HFF-Myc (cell line): ENCODE measurements at regions not wholly inside any gene's neighbourhood (a gene's known extent, or its start where the extent isn't known, plus 50 kb on each side); places are given as distances from the start of the nearest gene placed in this dataset.

Experiments used
- DNase-seq: peaks from one replicate; pipeline ENCODE4 v3.0.0-alpha.2; 2011; ENCODE audit warnings: low read depth; ENCODE audit errors: extremely low read depth
- H3K4me3 ChIP-seq: replicated peaks from 2 replicates; pipeline ENCODE4 v1.5.1; 2011; ENCODE audit warnings: low read depth, mild to moderate bottlenecking, control low read depth, low read length
- CTCF ChIP-seq: IDR thresholded peaks from 2 replicates; pipeline ENCODE4 v1.5.1; 2012; ENCODE audit warnings: mild to moderate bottlenecking, low read depth, low read length, control low read depth; ENCODE audit errors: missing control alignments

GRCh38 chr3:174749143-174749542 lies 110.0 kb upstream of the NAALADL2 start:
- no peak for DNase-seq
- TF ChIP-seq CTCF, result no peak
- H3K4me3 ChIP-seq, result no peak overlapping the region

DNA sequence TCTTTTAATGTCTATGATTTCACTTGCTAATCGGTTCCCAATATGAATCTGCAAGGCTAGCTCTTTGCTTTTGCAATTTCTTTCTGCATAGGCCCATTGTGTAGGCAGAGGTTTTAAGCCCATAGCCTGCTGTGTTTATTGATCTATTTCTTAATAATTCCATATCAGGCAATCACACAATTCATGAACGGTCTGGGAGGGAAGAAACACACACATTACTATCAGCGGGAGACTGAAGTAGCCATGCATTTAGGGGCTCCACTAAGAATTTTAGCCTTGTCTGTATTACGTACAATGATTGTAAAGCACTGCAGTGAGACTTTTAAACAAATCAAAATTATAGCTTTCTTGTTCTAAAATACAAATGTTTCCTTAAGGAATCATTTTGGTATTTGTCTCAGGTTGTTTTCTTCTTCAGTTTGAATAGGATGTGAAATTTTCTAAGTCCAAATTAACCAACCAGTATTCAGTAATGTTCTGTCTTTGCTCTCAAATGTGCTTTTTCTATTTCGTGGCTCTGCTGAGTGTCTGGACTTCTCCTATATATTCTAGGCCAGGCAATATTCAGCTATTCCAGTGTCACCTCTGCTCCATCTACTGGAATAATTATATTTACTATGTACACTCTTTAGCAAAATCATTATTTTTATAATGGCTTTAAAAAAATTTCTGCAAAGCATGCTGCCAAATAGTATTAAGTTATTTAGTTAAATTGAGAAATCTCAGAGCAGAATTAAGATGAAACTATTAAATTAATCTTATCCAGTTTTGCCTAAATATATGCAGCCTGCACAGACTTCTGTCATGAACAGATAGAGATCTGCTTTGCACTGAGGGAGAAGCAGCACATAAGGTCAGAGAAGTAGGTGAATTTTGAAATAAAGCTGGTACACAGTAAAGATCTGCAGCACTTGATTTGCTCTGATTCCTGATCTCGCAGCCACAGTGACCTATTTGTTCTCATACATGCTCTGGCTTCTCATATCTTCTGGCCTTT lies 103.0 kb upstream of the NAALADL2 start:
- no peak overlapping the region for H3K4me3 ChIP-seq
- TF ChIP-seq CTCF, result no peak
- no peak for DNase-seq

- no peak for TF ChIP-seq CTCF
- no peak for DNase-seq
- no peak overlapping the region for H3K4me3 ChIP-seq
Observed at GRCh38 chr3:174758943-174759342, 100.2 kb upstream of the NAALADL2 start.

DNA sequence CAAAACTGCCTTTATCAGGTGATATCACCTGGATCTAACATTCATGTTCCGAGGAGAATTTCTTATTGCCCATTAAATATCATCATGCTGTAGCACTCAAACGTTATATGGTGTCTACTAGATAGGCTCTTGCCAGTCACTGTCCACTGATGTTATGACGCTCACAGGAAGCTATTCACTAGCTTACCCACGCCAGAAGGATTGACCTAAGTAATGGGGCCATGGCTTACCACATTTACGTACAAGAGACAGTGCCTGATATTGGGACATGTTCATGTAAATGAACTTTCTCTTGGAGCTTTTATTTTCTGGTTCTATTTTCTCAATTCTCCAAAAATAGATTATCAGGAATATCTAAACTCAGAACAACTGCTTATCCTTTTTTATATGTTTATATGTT lies 91.7 kb upstream of the NAALADL2 start:
- DNase-seq, result no peak
- no peak overlapping the region for H3K4me3 ChIP-seq
- TF ChIP-seq CTCF, result no peak

DNA sequence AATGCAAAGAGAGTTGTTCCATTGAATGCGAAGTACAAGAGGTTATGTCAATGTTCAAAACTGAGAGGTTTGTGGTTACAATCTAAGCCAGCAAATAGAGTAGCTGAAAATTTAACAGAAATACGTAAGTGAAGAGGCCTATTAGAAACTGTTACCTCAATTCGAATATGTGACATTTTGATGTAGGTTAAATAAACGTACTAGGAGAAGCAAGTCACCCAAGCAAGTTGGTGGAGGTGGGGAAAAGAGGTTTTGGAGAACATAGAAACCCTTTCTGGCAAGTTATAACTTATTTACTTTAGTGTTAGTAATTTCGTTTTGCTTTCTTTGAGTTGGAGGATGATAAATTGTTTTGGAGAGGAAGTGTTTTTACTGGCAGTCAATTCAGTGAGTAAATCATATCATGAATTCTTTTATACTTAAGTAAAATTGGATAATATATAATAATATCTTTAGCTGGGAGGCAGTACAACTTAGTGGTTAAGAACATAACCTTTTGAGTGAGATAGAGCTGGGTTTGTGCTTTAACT lies 91.2 kb upstream of the NAALADL2 start:
- DNase-seq, result no peak
- TF ChIP-seq CTCF, result no peak

GRCh38 chr3:174769171-174769570 lies 90.0 kb upstream of the NAALADL2 start:
- no peak for TF ChIP-seq CTCF
- DNase-seq, result no peak
- no peak overlapping the region for H3K4me3 ChIP-seq

More for the DNA sequence above, 91.2 kb upstream of the NAALADL2 start:
- H3K4me3 ChIP-seq, result no peak overlapping the region
